Psoas muscle (tissue), 7 donors: ENCODE measurements at regions not wholly inside any gene's neighbourhood (a gene's known extent, or its start where the extent isn't known, plus 50 kb on each side); places are given as distances from the start of the nearest gene placed in this dataset.

Source experiments
- ATAC-seq, 4 donors: fragments of 200-7000 bp; cut with Tn5 transposase; one replicate each; pipeline ENCODE4 v1.9.1; 2020; ENCODE audit warnings: moderate library complexity in 3 of 4, mild to moderate bottlenecking in 2 of 4
- DNase-seq, 2 donors: peaks; one replicate each; pipeline ENCODE4 v3.0.0-alpha.2; 2020
- H3K27ac ChIP-seq: fragments of 200-600 bp; one replicate; pipeline ENCODE4 v1.8.0; 2022
- H3K27me3 ChIP-seq, 3 donors: fragments of 200-600 bp in 1 of 3; one replicate each; pipeline versions ENCODE4 v1.6.1 to v1.8.0; 2013 to 2022; ENCODE audit warnings: low read length in 2 of 3, mild to moderate bottlenecking in 2 of 3, moderate library complexity in 1 of 3; ENCODE audit not compliant: insufficient read depth in 3 of 3
- H3K36me3 ChIP-seq, 2 donors: fragments of 200-600 bp in 1 of 2; one replicate each; pipeline versions ENCODE4 v1.6.1 to v1.8.0; 2013 to 2022; ENCODE audit warnings: low read depth in 1 of 2, mild to moderate bottlenecking in 1 of 2, moderate library complexity in 1 of 2; ENCODE audit not compliant: insufficient read depth in 1 of 2
- H3K4me1 ChIP-seq: fragments of 200-600 bp; one replicate; pipeline ENCODE4 v1.8.0; 2022
- H3K4me3 ChIP-seq: fragments of 200-600 bp; one replicate; pipeline ENCODE4 v1.8.0; 2022; ENCODE audit warnings: mild to moderate bottlenecking
- H3K9me3 ChIP-seq: fragments of 200-600 bp; one replicate; pipeline ENCODE4 v1.8.0; 2022
- WGBS, 3 donors: extraction: QIAGEN DNeasy Blood & Tissue Kit; methylation state at CpG; one replicate each; pipeline versions ENCODE4 v1.1.6 to v1.1.7; 2013; 5-methylcytosine and 5-hydroxymethylcytosine counted together
- intact Hi-C, 2 donors: fragments of 100-400 bp; cut with DNase I; formaldehyde crosslinking; loops; one replicate each; pipeline versions ENCODE4 v1.11.0 to v1.14.2; 2022
- TF ChIP-seq, protein P1 (sequence below): fragments of 200-600 bp; IDR thresholded peaks from one replicate; pipeline ENCODE4 v1.8.0; 2022; ENCODE audit warnings: antibody characterized with exemption
- donor health status: healthy with polysubstance abuse.
- donor health status: DM: no; HTN: no; CAD: no; lungs with moderate emphysema.
- donor health status: Bipolar disorder and iron deficiency.
- donor health status: healthy.
- donor health status: DM: yes; HTN: yes; CAD: no.
- donor health status: DM: no; HTN: no; CAD: no.
- donor health status: DM: yes; HTN: yes; CAD: no.

DNA sequence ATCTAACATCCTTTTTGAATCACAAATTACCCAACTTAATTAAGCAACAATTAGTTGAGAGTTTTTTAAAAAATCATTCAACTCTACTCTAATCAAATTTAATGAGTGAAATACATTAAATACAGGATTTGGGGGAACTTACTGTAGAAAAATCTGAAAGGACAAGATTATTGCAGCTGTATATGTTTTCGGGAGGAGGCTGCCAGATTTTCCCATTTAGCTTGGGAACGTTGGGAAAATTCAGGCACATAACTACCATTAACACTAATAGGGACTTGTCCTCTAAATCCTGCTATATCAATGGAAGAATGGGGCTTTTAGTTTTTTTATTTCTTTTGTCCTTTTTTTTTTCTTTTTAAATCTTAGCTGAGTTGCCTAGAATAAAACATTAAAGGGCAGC lies 691.4 kb upstream of the FZD8 start:
- Histone ChIP-seq H3K9me3 (no peaks in the 10 kb centered on the region), H3K36me3 (no peaks in the 10 kb centered on the region), H3K27ac (no peak overlapping the region), H3K4me1 (no peaks in the 10 kb centered on the region), H3K27me3 (no peaks in the 10 kb centered on the region), H3K4me3 (no peak overlapping the region)
- DNase-seq = no peak
- TF ChIP-seq, protein P1, sequence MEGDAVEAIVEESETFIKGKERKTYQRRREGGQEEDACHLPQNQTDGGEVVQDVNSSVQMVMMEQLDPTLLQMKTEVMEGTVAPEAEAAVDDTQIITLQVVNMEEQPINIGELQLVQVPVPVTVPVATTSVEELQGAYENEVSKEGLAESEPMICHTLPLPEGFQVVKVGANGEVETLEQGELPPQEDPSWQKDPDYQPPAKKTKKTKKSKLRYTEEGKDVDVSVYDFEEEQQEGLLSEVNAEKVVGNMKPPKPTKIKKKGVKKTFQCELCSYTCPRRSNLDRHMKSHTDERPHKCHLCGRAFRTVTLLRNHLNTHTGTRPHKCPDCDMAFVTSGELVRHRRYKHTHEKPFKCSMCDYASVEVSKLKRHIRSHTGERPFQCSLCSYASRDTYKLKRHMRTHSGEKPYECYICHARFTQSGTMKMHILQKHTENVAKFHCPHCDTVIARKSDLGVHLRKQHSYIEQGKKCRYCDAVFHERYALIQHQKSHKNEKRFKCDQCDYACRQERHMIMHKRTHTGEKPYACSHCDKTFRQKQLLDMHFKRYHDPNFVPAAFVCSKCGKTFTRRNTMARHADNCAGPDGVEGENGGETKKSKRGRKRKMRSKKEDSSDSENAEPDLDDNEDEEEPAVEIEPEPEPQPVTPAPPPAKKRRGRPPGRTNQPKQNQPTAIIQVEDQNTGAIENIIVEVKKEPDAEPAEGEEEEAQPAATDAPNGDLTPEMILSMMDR = no peak
- WGBS, 3 donors = 57 to 68% (median 62%) methylated on average over 2 of the region's 2 CpGs
- intact Hi-C loops = no loop called here
- ATAC-seq = no peak

DNA sequence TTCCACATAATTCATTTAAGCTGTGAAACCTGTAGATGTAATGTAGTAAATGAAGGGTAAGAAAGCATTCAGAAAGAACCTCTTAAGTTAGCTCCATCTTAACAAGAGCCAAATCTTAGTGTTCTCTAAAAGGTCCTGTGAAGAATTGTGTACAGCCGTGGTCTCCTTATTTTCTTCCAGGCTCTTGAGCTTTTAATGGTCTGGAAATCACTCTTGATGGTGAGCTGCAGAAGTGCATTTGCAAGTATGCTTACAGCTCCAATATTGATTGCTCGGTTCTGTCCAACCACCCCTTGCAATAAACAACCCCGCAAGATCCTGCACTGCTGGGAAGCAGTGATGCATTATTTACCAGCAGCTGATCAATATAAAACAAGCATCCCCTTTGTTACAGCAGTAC lies 690.8 kb upstream of the FZD8 start:
- Histone ChIP-seq H3K27me3 (no peaks in the 10 kb centered on the region), H3K4me1 (no peaks in the 10 kb centered on the region), H3K4me3 (no peak overlapping the region), H3K9me3 (no peaks in the 10 kb centered on the region), H3K36me3 (no peaks in the 10 kb centered on the region), H3K27ac (no peak overlapping the region)
- TF ChIP-seq, protein P1 = no peak
- intact Hi-C loops = no loop called here
- ATAC-seq (no peak), DNase-seq (no peak)
- whole genome bisulfite sequencing, 3 donors = 86 to 94% (median 87%) methylated on average over 3 of the region's 3 CpGs

DNA sequence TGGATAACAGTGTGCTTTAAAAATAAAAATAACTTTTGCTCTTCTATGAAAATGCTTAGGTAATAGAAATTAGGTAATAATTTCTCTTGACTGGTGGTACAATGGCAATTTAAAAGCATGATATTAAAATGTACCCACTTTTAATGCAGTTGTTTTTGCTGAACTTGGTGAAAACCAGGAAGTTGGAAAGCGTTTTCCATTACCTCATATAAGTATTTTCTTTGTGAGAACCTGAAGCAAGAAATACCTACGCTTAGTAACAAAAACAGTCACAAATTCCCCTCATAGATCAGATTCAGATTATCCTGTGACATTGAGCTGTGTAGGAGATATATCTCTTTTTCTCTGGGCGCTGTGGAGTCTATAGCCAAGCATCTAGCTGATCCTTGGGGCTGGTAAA lies 689.0 kb upstream of the FZD8 start:
- DNase-seq = no peak
- Histone ChIP-seq H3K36me3 (no peaks in the 10 kb centered on the region), H3K4me1 (no peaks in the 10 kb centered on the region), H3K4me3 (no peak overlapping the region), H3K9me3 (no peaks in the 10 kb centered on the region), H3K27ac (no peak overlapping the region), H3K27me3 (no peaks in the 10 kb centered on the region)
- ATAC-seq = no peak
- TF ChIP-seq, protein P1 = no peak
- intact Hi-C loops = no loop called here
- 86 to 91% (median 87%) methylated on average over 3 of the region's 3 CpGs for WGBS, 3 donors

DNA sequence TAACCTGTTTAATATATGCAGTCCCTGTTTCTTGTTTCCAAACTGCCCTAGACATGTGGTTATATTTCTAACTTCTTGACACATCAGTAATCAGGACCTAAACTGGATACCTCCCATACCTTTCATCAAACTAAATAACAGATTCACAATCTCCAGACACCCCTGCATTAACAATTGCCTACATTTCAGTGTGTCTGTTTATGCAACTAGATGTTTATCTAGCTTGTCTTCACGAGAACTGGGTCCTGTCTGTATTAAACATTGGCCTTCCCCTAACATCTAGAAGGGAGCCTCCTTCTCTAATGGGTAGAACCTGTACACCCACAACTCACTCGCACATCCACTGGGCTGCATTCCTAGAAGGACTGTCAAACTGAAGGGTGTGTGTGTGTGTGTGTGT lies 683.7 kb upstream of the FZD8 start:
- TF ChIP-seq, protein P1 = no peak
- Histone ChIP-seq H3K27me3 (no peaks in the 10 kb centered on the region), H3K4me3 (no peak overlapping the region), H3K9me3 (no peaks in the 10 kb centered on the region), H3K4me1 (no peaks in the 10 kb centered on the region), H3K27ac (no peak overlapping the region), H3K36me3 (no peaks in the 10 kb centered on the region)
- intact Hi-C loops = no loop called here
- ATAC-seq = no peak
- 87 to 95% (median 89%) methylated on average over 2 of the region's 2 CpGs for WGBS, 3 donors
- DNase-seq = no peak

DNA sequence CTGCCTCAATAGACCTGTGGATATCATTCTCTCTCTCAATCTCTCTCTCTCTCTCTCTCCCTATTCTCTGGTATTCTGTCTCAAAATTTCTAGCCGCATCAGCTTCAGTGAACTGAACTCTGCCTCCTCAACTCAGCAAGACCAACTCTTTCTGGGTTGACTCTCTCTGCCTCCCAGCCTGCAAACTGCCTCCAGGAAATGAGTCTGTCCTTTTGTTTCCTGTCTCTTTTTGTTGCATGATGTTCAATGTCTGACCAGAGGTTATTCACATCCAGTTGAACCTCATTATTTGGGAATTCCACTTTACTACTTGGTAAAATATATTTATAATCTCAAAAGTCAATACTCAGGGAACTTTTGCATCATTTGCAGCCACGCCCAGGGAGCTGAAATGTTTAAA lies 682.7 kb upstream of the FZD8 start:
- no peaks in the 10 kb centered on the region for H3K36me3 ChIP-seq
- 96 to 100% (median 100%) methylated on average over 2 of the region's 2 CpGs for whole genome bisulfite sequencing, 3 donors
- H3K9me3 ChIP-seq = no peaks in the 10 kb centered on the region
- ATAC-seq (no peak), DNase-seq (no peak)
- no peak overlapping the region for H3K27ac ChIP-seq
- H3K4me3 ChIP-seq = no peak overlapping the region
- no peaks in the 10 kb centered on the region for H3K4me1 ChIP-seq
- no peaks in the 10 kb centered on the region for H3K27me3 ChIP-seq
- intact Hi-C loops = no loop called here
- TF ChIP-seq, protein P1 = no peak
